GM23338 (cell line): ENCODE measurements at regions not wholly inside any gene's neighbourhood (a gene's known extent, or its start where the extent isn't known, plus 50 kb on each side); places are given as distances from the start of the nearest gene placed in this dataset.

Experiments used
- ATAC-seq: fragments of 200-7000 bp; cut with Tn5 transposase; 3 replicates; pipeline ENCODE4 v1.9.1; 2020
- DNase-seq: peaks from one replicate; pipeline ENCODE4 v3.0.0-alpha.2; 2015; ENCODE audit warnings: low spot score
- H2AFZ ChIP-seq: fragments of 200-600 bp; sonication (generic); 2 replicates; pipeline ENCODE4 v1.8.0; 2016; ENCODE audit warnings: antibody characterized with exemption, mild to moderate bottlenecking, moderate library complexity
- H3F3A ChIP-seq: fragments of 200-600 bp; sonication (generic); replicated peaks from 2 replicates; pipeline ENCODE4 v1.8.0; 2017; ENCODE audit warnings: antibody characterized with exemption, mixed run types, low read depth
- H3K27ac ChIP-seq: fragments of 200-600 bp; sonication (generic); 2 replicates; pipeline ENCODE4 v1.6.1; 2016; ENCODE audit warnings: low read depth
- H3K27me3 ChIP-seq: fragments of 200-600 bp; sonication (generic); 2 replicates; pipeline ENCODE4 v1.8.0; 2016; ENCODE audit warnings: mild to moderate bottlenecking, mixed run types, moderate library complexity; ENCODE audit not compliant: insufficient read depth
- H3K36me3 ChIP-seq: fragments of 200-600 bp; sonication (generic); 2 replicates; pipeline ENCODE4 v1.8.0; 2016; ENCODE audit warnings: mild to moderate bottlenecking; ENCODE audit not compliant: insufficient read depth
- H3K4me1 ChIP-seq: fragments of 200-600 bp; sonication (generic); 2 replicates; pipeline ENCODE4 v1.8.0; 2016; ENCODE audit warnings: mild to moderate bottlenecking, moderate library complexity; ENCODE audit not compliant: insufficient read depth
- H3K4me2 ChIP-seq: fragments of 200-600 bp; sonication (generic); 2 replicates; pipeline ENCODE4 v1.7.1; 2017; ENCODE audit warnings: mixed run types
- H3K4me3 ChIP-seq: fragments of 200-600 bp; sonication (generic); 2 replicates; pipeline ENCODE4 v1.6.1; 2016; ENCODE audit warnings: mixed run types
- H3K79me2 ChIP-seq: fragments of 200-600 bp; sonication (generic); replicated peaks from 2 replicates; pipeline ENCODE4 v1.8.0; 2017; ENCODE audit warnings: mild to moderate bottlenecking; ENCODE audit not compliant: insufficient read depth
- H3K9me2 ChIP-seq: fragments of 200-600 bp; sonication (generic); 2 replicates; pipeline ENCODE4 v1.8.0; 2017; ENCODE audit not compliant: insufficient read depth
- H4K20me1 ChIP-seq: fragments of 200-600 bp; sonication (generic); replicated peaks from 2 replicates; pipeline ENCODE4 v1.8.0; 2017; ENCODE audit warnings: mild to moderate bottlenecking; ENCODE audit not compliant: insufficient read depth
- H3K27ac Mint-ChIP-seq: 2 replicates; pipeline ENCODE4 v1.8.0; 2020; ENCODE audit warnings: inconsistent platforms, mild to moderate bottlenecking, moderate library complexity, mixed read lengths
- H3K27me3 Mint-ChIP-seq: 3 replicates; pipeline ENCODE4 v1.8.0; 2022; ENCODE audit warnings: low read depth, mild to moderate bottlenecking, moderate library complexity, mixed read lengths, inconsistent platforms; ENCODE audit not compliant: insufficient read depth, poor library complexity
- H3K36me3 Mint-ChIP-seq: 3 replicates; pipeline ENCODE4 v1.8.0; 2021; ENCODE audit warnings: low read depth, mild to moderate bottlenecking, inconsistent platforms, moderate library complexity, mixed read lengths
- H3K4me1 Mint-ChIP-seq: 3 replicates; pipeline ENCODE4 v1.8.0; 2020; ENCODE audit warnings: mild to moderate bottlenecking, inconsistent platforms, mixed read lengths
- H3K4me3 Mint-ChIP-seq: 3 replicates; pipeline ENCODE4 v1.8.0; 2021; ENCODE audit warnings: moderate library complexity, mild to moderate bottlenecking, inconsistent platforms, mixed read lengths
- H3K9me3 Mint-ChIP-seq: 3 replicates; pipeline ENCODE4 v1.8.0; 2020; ENCODE audit warnings: moderate library complexity, mild to moderate bottlenecking, inconsistent platforms, mixed read lengths
- CREB1 ChIP-seq: fragments of 250-450 bp; sonication (Bioruptor Pico); IDR thresholded peaks from 2 replicates; pipeline ENCODE4 v1.5.0; 2020; ENCODE audit warnings: low read depth, mild to moderate bottlenecking, moderate library complexity
- ETS1 ChIP-seq: IDR thresholded peaks from 2 replicates; pipeline ENCODE4 v1.6.1; 2016; ENCODE audit warnings: antibody characterized with exemption
- EZH2 ChIP-seq: fragments of 200-600 bp; sonication (generic); IDR thresholded peaks from one replicate; pipeline ENCODE4 v1.8.0; 2017; ENCODE audit warnings: antibody characterized with exemption, mild to moderate bottlenecking, low read depth; ENCODE audit not compliant: unreplicated experiment
- EZH2phosphoT487 ChIP-seq: fragments of 200-600 bp; sonication (generic); IDR thresholded peaks from one replicate; pipeline ENCODE4 v1.8.1; 2018; ENCODE audit warnings: antibody characterized with exemption; ENCODE audit not compliant: unreplicated experiment
- JUNB ChIP-seq: IDR thresholded peaks from one replicate; pipeline ENCODE4 v1.6.1; 2016; ENCODE audit warnings: antibody characterized with exemption; ENCODE audit not compliant: unreplicated experiment
- NANOG ChIP-seq: IDR thresholded peaks from 2 replicates; pipeline ENCODE4 v1.6.1; 2016; ENCODE audit warnings: antibody characterized with exemption, borderline replicate concordance
- POLR2AphosphoS5 ChIP-seq: IDR thresholded peaks from 2 replicates; pipeline ENCODE4 v1.6.1; 2016; ENCODE audit warnings: antibody characterized with exemption, low read depth
- REST ChIP-seq: IDR thresholded peaks from one replicate; pipeline ENCODE4 v1.6.1; 2018; ENCODE audit warnings: antibody characterized with exemption; ENCODE audit not compliant: unreplicated experiment
- STAT1 ChIP-seq: IDR thresholded peaks from one replicate; pipeline ENCODE4 v1.6.1; 2016; ENCODE audit warnings: antibody characterized with exemption; ENCODE audit not compliant: unreplicated experiment
- ZNF114 ChIP-seq: fragments of 250-450 bp; sonication (Bioruptor Pico); IDR thresholded peaks from 2 replicates; pipeline ENCODE4 v1.5.0; 2020; ENCODE audit warnings: mild to moderate bottlenecking, moderate library complexity
- ZNF331 ChIP-seq: fragments of 250-450 bp; sonication (Bioruptor Pico); IDR thresholded peaks from 2 replicates; pipeline ENCODE4 v1.5.0; 2020; ENCODE audit warnings: low read depth, mild to moderate bottlenecking, moderate library complexity
- ZNF462 ChIP-seq: fragments of 250-450 bp; sonication (Bioruptor Pico); IDR thresholded peaks from 2 replicates; pipeline ENCODE4 v1.5.0; 2020; ENCODE audit warnings: mild to moderate bottlenecking, moderate library complexity
- TF ChIP-seq, protein P1 (sequence below), 2 experiments: fragments of 200-600 bp in 1 of 2; sonication (generic) in 1 of 2; conservative IDR thresholded peaks; 2 replicates each; pipeline versions ENCODE4 v1.5.1 to v1.6.1; 2016 to 2017; ENCODE audit warnings: antibody characterized with exemption in 2 of 2, low read depth in 2 of 2, mild to moderate bottlenecking in 2 of 2, moderate library complexity in 1 of 2

GRCh38 chr13:109577191-109577700 lies 209.1 kb downstream of the IRS2 start:
- H3K27me3 Mint-ChIP-seq = peaks cover 6% of the 10 kb centered on the region
- H3K9me3 Mint-ChIP-seq = no peaks in the 10 kb centered on the region; the same call in 1 of the 3 replicates
- H3K27ac Mint-ChIP-seq = no peak overlapping the region
- H3F3A ChIP-seq = no peaks in the 10 kb centered on the region
- H4K20me1 ChIP-seq = no peaks in the 10 kb centered on the region
- peaks cover 5% of the 10 kb centered on the region; the same call in 1 of the 3 replicates for H3K4me1 Mint-ChIP-seq
- no peak overlapping the region for H3K4me3 ChIP-seq
- H3K36me3 ChIP-seq = no peaks in the 10 kb centered on the region
- DNase-seq (no peak), ATAC-seq (no peak)
- H3K79me2 ChIP-seq = no peaks in the 10 kb centered on the region
- H3K4me3 Mint-ChIP-seq = no peak overlapping the region
- H3K27ac ChIP-seq = no peak overlapping the region
- H3K36me3 Mint-ChIP-seq = no peaks in the 10 kb centered on the region; the same call in 2 of the 3 replicates
- H3K27me3 ChIP-seq = no peaks in the 10 kb centered on the region
- no peak overlapping the region for H3K4me2 ChIP-seq
- H3K9me2 ChIP-seq = no peaks in the 10 kb centered on the region
- H2AFZ ChIP-seq = no peak overlapping the region
- TF ChIP-seq STAT1 = no peak
- TF ChIP-seq EZH2 = no peak
- no peak for TF ChIP-seq ZNF331 (CRISPR knock-in tag)
- no peak for TF ChIP-seq NANOG
- TF ChIP-seq ZNF114 (CRISPR knock-in tag) = no peak
- TF ChIP-seq ETS1 = no peak
- no peak for TF ChIP-seq POLR2AphosphoS5
- TF ChIP-seq, protein P1, sequence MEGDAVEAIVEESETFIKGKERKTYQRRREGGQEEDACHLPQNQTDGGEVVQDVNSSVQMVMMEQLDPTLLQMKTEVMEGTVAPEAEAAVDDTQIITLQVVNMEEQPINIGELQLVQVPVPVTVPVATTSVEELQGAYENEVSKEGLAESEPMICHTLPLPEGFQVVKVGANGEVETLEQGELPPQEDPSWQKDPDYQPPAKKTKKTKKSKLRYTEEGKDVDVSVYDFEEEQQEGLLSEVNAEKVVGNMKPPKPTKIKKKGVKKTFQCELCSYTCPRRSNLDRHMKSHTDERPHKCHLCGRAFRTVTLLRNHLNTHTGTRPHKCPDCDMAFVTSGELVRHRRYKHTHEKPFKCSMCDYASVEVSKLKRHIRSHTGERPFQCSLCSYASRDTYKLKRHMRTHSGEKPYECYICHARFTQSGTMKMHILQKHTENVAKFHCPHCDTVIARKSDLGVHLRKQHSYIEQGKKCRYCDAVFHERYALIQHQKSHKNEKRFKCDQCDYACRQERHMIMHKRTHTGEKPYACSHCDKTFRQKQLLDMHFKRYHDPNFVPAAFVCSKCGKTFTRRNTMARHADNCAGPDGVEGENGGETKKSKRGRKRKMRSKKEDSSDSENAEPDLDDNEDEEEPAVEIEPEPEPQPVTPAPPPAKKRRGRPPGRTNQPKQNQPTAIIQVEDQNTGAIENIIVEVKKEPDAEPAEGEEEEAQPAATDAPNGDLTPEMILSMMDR (conservative IDR thresholded peaks at IDR 0.05; ENCODE audit: low read depth in 2 of 2) = no peak
- TF ChIP-seq JUNB = no peak
- TF ChIP-seq EZH2phosphoT487 = no peak
- TF ChIP-seq ZNF462 = no peak
- no peak for TF ChIP-seq CREB1
- no peak for TF ChIP-seq REST
- no peaks in the 10 kb centered on the region for H3K4me1 ChIP-seq
